ENCODE measurements at regions not wholly inside any gene's neighbourhood (a gene's known extent, or its start where the extent isn't known, plus 50 kb on each side); places are given as distances from the start of the nearest gene placed in this dataset.

DNA sequence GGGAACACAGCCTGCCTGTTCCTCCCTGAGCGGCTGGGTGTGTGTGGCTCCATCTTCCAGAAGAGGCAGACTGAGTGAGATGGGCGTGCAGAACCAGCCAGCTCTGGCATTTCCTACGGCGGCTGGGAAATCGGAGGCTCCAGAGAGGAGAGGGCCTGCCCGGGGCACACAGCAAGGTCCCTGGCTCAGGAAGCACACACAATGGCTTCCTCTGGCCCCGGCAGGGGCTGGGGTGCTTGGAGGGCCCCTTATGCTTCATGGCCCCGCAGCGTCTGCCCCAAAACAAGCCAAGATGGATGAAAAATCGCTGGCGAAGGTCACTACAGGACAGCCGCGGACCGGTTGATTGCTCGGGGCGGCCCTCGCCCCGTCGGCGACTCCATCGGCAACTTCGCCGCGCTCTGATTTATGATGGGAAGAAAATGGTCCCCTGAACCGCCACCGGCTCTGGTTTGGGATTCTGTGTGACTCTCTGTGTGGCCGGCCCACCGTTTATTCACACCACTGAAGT lies 191.5 kb upstream of the C14orf180 start:
- H3K4me1 Mint-ChIP-seq = peaks cover 48% of the 10 kb centered on the region
- no peak for DNase-seq
- H3K27me3 Mint-ChIP-seq (ENCODE audit: low read depth, poor library complexity) = peaks cover 37% of the 10 kb centered on the region
- no peak overlapping the region for H3K4me3 Mint-ChIP-seq
- H3K9me3 Mint-ChIP-seq = no peaks in the 10 kb centered on the region
- no peak overlapping the region for H3K27ac Mint-ChIP-seq
- TF ChIP-seq, protein P1, sequence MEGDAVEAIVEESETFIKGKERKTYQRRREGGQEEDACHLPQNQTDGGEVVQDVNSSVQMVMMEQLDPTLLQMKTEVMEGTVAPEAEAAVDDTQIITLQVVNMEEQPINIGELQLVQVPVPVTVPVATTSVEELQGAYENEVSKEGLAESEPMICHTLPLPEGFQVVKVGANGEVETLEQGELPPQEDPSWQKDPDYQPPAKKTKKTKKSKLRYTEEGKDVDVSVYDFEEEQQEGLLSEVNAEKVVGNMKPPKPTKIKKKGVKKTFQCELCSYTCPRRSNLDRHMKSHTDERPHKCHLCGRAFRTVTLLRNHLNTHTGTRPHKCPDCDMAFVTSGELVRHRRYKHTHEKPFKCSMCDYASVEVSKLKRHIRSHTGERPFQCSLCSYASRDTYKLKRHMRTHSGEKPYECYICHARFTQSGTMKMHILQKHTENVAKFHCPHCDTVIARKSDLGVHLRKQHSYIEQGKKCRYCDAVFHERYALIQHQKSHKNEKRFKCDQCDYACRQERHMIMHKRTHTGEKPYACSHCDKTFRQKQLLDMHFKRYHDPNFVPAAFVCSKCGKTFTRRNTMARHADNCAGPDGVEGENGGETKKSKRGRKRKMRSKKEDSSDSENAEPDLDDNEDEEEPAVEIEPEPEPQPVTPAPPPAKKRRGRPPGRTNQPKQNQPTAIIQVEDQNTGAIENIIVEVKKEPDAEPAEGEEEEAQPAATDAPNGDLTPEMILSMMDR (IDR thresholded peaks at IDR 0.05) = no peak
- no peaks in the 10 kb centered on the region for H3K36me3 Mint-ChIP-seq (ENCODE audit: low read depth)

DNA sequence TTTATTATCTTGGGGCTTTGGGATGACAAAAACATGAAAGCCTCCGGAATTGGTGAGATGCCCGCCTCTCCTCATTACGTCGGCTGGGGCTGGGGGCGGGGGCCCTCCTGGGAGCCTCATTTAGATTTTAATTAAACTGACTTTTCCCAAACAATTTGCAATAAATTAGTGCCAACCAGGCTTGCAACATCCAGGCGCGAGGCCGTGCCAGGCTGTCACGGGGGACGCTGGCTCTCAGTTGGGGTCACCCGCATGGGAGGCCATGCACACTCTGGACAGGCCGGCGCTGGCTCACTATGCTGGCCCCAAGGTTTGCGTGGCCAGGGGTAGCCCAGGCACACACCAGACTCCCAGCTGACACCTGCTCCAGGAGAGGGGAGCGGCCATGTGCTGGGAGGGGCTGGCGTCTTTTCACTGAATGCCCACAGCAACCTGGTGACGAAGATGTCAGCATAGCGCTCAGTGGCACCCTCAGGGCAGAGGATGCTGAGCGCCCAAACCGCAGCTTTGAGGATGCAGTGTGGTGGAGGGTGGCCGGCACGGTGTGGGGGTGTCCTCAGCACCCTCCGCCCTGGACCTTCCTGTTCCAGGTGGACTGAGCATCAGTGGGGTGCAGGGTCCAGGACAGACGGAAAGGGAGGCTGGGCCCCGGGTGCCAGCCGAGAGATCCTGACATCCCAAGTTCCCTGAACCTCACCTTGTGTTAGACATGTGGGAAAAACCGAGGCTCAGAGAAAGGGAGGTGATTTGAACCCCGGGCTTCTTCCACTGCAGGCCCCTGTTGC lies 190.8 kb upstream of the C14orf180 start:
- TF ChIP-seq, protein P1 (IDR thresholded peaks at IDR 0.05) = no peak
- Mint-ChIP-seq H3K9me3 (no peaks in the 10 kb centered on the region), H3K4me3 (no peak overlapping the region), H3K4me1 (peaks cover 45% of the 10 kb centered on the region), H3K36me3 (ENCODE audit: low read depth) (no peaks in the 10 kb centered on the region), H3K27me3 (ENCODE audit: low read depth, poor library complexity) (peaks cover 33% of the 10 kb centered on the region), H3K27ac (no peak overlapping the region)
- no peak for DNase-seq

- H3K27me3 Mint-ChIP-seq (ENCODE audit: low read depth, poor library complexity) = peaks cover 27% of the 10 kb centered on the region
- H3K4me3 Mint-ChIP-seq = no peak overlapping the region
- H3K9me3 Mint-ChIP-seq = no peaks in the 10 kb centered on the region
- DNase-seq = no peak
- H3K27ac Mint-ChIP-seq = no peak overlapping the region
- peaks cover 41% of the 10 kb centered on the region for H3K4me1 Mint-ChIP-seq
- TF ChIP-seq, protein P1 (IDR thresholded peaks at IDR 0.05) = no peak
- H3K36me3 Mint-ChIP-seq (ENCODE audit: low read depth) = no peaks in the 10 kb centered on the region
Measured at GRCh38 chr14:104389326-104390220, 190.0 kb upstream of the C14orf180 start.

- H3K4me1 Mint-ChIP-seq = peaks cover 35% of the 10 kb centered on the region
- DNase-seq = no peak
- TF ChIP-seq, protein P1 (IDR thresholded peaks at IDR 0.05) = no peak
- no peak overlapping the region for H3K4me3 Mint-ChIP-seq
- no peak overlapping the region for H3K27ac Mint-ChIP-seq
- H3K36me3 Mint-ChIP-seq (ENCODE audit: low read depth) = no peaks in the 10 kb centered on the region
- H3K27me3 Mint-ChIP-seq (ENCODE audit: low read depth, poor library complexity) = peaks cover 24% of the 10 kb centered on the region
- peaks cover 5% of the 10 kb centered on the region for H3K9me3 Mint-ChIP-seq
Measured at GRCh38 chr14:104390221-104390931, 189.2 kb upstream of the C14orf180 start.

DNA sequence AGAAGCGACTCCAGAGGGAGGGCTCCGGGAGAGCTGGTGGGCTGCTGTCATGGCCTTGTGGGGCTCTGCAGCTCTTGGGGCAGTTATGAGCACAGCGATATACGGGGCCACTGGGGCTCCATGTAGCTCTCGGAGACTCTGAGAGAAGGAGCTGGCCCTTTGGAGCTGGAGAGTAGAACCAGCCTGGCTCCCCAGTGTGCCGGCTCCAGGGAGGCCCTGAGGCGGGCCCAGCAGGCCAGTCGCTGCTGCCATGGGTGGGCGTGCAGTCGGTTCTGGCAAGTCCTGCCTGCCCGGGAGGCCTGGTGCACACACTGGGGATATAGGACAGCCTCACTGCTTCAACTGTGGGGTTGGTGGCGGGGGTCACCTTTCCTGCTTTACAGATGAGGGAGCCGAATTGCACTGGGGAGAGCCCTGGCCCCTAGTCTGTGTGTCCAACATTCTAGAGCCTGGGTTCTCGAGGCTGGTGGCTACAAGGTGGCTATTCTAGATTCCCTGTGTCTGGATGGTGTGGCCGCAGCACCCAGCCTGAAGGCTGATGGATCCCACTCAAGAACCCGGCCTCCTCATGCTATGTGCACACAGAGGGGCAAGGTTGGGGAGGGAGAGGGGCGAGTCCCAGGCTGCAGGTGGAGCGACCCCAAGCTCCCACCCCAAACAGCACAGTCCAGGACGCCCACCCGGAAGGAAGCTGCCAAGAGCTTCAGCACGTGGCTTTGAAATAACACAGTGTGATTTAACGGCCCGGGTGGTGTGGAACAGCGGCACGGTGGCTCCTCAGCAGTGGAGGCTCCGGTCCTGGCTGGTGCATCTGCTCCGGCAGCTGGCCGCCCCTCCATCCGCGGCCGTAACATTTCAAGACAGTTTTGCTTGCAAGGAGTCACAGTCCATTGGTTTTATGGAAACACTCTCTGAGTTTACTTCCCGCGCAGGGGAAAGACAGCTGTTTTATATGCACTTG lies 188.3 kb upstream of the C14orf180 start:
- peaks cover 32% of the 10 kb centered on the region for H3K4me1 Mint-ChIP-seq
- peaks cover 28% of the 10 kb centered on the region for H3K27me3 Mint-ChIP-seq (ENCODE audit: low read depth, poor library complexity)
- H3K36me3 Mint-ChIP-seq (ENCODE audit: low read depth) = no peaks in the 10 kb centered on the region
- TF ChIP-seq, protein P1 (IDR thresholded peaks at IDR 0.05) = no peak
- no peak overlapping the region for H3K27ac Mint-ChIP-seq
- DNase-seq = peak; percentile 50
- H3K9me3 Mint-ChIP-seq = peaks cover 12% of the 10 kb centered on the region
- no peak overlapping the region for H3K4me3 Mint-ChIP-seq
